CD4-positive, alpha-beta T cell (primary cell): ENCODE measurements at regions not wholly inside any gene's neighbourhood (a gene's known extent, or its start where the extent isn't known, plus 50 kb on each side); places are given as distances from the start of the nearest gene placed in this dataset.

Experiments
- ATAC-seq: fragments of 200-7000 bp; cut with Tn5 transposase; one replicate; pipeline ENCODE4 v1.10.0; 2022; ENCODE audit warnings: mild to moderate bottlenecking; ENCODE audit not compliant: poor library complexity
- CTCF ChIA-PET: fragments of 350-600 bp; sonication (Branson Sonifier 250); formaldehyde crosslinking; loops from one replicate; lab custom pipeline; 2021; ENCODE audit warnings: antibody characterized with exemption, inconsistent platforms; lab: Charles Lee
- POLR2A ChIA-PET: fragments of 350-600 bp; sonication (Branson Sonifier 250); formaldehyde crosslinking; loops from one replicate; lab custom pipeline; 2021; ENCODE audit warnings: antibody characterized with exemption, inconsistent platforms; lab: Charles Lee
- DNase-seq, 14 experiments: peaks; one replicate each; pipeline ENCODE4 v3.0.0-alpha.2; 2013 to 2020; ENCODE audit warnings: mixed read lengths in 2 of 14
- H3K27ac ChIP-seq, 2 donors: one replicate each; pipeline versions ENCODE4 v1.5.1 to v1.7.0; 2013; ENCODE audit warnings: low read length in 2 of 2, low read depth in 1 of 2, mild to moderate bottlenecking in 1 of 2
- H3K27me3 ChIP-seq, 2 experiments: 1 replicate in 1 of 2; 2 replicates in 1 of 2; pipeline versions ENCODE4 v1.6.1 to v1.7.0; 2013; ENCODE audit warnings: low read length in 2 of 2, control low read depth in 1 of 2, mild to moderate bottlenecking in 1 of 2, moderate library complexity in 1 of 2; ENCODE audit not compliant: insufficient read depth in 2 of 2, control insufficient read depth in 1 of 2
- H3K36me3 ChIP-seq: one replicate; pipeline ENCODE4 v1.6.1; 2013; ENCODE audit warnings: low read length, control low read depth; ENCODE audit not compliant: insufficient read depth
- H3K4me1 ChIP-seq: one replicate; pipeline ENCODE4 v1.6.1; 2013; ENCODE audit warnings: low read length, control low read depth; ENCODE audit not compliant: insufficient read depth
- H3K4me3 ChIP-seq: one replicate; pipeline ENCODE4 v1.5.1; 2013; ENCODE audit warnings: mild to moderate bottlenecking, low read length, moderate library complexity
- H3K9me3 ChIP-seq, 2 experiments: 1 replicate in 1 of 2; 2 replicates in 1 of 2; pipeline versions ENCODE4 v1.6.1 to v1.7.0; 2013; ENCODE audit warnings: low read length in 2 of 2, mild to moderate bottlenecking in 2 of 2, control low read depth in 1 of 2, moderate library complexity in 1 of 2; ENCODE audit not compliant: control insufficient read depth in 1 of 2, insufficient read depth in 1 of 2
- H3K27ac Mint-ChIP-seq: one replicate; pipeline ENCODE4 v1.8.0; 2020; ENCODE audit warnings: mixed read lengths
- H3K27me3 Mint-ChIP-seq: one replicate; pipeline ENCODE4 v1.8.0; 2021; ENCODE audit warnings: mixed read lengths
- H3K36me3 Mint-ChIP-seq: one replicate; pipeline ENCODE4 v1.8.0; 2021; ENCODE audit warnings: low read depth, mixed read lengths
- H3K4me1 Mint-ChIP-seq: one replicate; pipeline ENCODE4 v1.8.0; 2021; ENCODE audit warnings: low read depth, mixed read lengths
- H3K4me3 Mint-ChIP-seq: one replicate; pipeline ENCODE4 v1.8.0; 2020; ENCODE audit warnings: mild to moderate bottlenecking, mixed read lengths
- H3K9me3 Mint-ChIP-seq: one replicate; pipeline ENCODE4 v1.8.0; 2020; ENCODE audit warnings: mixed read lengths
- intact Hi-C, 2 experiments: fragments of 100-400 bp; cut with DNase I in 1 of 2; cut with micrococcal nuclease in 1 of 2; formaldehyde crosslinking; loops; one replicate each; pipeline versions ENCODE4 v1.15.1 to v1.9.0; 2023 to 2025; cut with DNase I, micrococcal nuclease
- TF ChIP-seq, protein P1 (sequence below): fragments of 200-600 bp; IDR thresholded peaks from one replicate; pipeline ENCODE4 v1.8.0; 2022; ENCODE audit warnings: antibody characterized with exemption, mild to moderate bottlenecking

DNA sequence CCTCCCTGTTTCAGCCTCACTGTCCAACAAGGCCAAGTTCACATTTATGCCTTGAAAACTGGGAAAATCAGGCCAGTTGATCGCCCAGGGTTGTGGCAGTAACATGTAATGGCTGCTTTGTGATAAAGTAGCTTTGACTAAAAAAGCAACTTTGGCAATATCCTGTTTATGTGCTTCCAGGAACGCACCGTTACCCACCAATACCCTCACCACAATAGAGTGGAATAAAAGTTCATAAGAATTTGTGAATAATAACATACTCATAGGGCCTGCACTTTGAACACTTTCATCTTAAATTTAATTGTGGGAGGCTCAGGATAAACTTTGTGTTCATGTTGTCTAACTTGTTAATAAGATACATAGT lies 80.7 kb upstream of the MAML3 start:
- H3K36me3 ChIP-seq = no peaks in the 10 kb centered on the region
- H3K9me3 ChIP-seq = no peaks in the 10 kb centered on the region
- CTCF ChIA-PET = interaction anchor here (1.4 kb wide), 1 partner anchor 9 kb away, joined by 4 read pairs; no protein-coding TSS in a partner anchor
- Mint-ChIP-seq H3K27me3 (no peaks in the 10 kb centered on the region), H3K36me3 (no peaks in the 10 kb centered on the region), H3K27ac (no peak overlapping the region), H3K4me3 (no peak overlapping the region), H3K4me1 (peaks cover 14% of the 10 kb centered on the region), H3K9me3 (no peaks in the 10 kb centered on the region)
- ATAC-seq (no peak), DNase-seq (no peak)
- intact Hi-C loops = no loop called here
- H3K4me1 ChIP-seq = peaks cover 5% of the 10 kb centered on the region
- no peak overlapping the region for H3K27ac ChIP-seq
- H3K27me3 ChIP-seq = peaks cover 0 to 4% of the 10 kb centered on the region in 2 experiments
- no peak overlapping the region for H3K4me3 ChIP-seq
- POLR2A ChIA-PET = interaction anchor here (0.7 to 1.3 kb wide), 2 partner anchors 25 to 81 kb away, joined by 3 read pairs; partner anchors contain the start of gene MAML3
- TF ChIP-seq, protein P1, sequence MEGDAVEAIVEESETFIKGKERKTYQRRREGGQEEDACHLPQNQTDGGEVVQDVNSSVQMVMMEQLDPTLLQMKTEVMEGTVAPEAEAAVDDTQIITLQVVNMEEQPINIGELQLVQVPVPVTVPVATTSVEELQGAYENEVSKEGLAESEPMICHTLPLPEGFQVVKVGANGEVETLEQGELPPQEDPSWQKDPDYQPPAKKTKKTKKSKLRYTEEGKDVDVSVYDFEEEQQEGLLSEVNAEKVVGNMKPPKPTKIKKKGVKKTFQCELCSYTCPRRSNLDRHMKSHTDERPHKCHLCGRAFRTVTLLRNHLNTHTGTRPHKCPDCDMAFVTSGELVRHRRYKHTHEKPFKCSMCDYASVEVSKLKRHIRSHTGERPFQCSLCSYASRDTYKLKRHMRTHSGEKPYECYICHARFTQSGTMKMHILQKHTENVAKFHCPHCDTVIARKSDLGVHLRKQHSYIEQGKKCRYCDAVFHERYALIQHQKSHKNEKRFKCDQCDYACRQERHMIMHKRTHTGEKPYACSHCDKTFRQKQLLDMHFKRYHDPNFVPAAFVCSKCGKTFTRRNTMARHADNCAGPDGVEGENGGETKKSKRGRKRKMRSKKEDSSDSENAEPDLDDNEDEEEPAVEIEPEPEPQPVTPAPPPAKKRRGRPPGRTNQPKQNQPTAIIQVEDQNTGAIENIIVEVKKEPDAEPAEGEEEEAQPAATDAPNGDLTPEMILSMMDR = no peak

DNA sequence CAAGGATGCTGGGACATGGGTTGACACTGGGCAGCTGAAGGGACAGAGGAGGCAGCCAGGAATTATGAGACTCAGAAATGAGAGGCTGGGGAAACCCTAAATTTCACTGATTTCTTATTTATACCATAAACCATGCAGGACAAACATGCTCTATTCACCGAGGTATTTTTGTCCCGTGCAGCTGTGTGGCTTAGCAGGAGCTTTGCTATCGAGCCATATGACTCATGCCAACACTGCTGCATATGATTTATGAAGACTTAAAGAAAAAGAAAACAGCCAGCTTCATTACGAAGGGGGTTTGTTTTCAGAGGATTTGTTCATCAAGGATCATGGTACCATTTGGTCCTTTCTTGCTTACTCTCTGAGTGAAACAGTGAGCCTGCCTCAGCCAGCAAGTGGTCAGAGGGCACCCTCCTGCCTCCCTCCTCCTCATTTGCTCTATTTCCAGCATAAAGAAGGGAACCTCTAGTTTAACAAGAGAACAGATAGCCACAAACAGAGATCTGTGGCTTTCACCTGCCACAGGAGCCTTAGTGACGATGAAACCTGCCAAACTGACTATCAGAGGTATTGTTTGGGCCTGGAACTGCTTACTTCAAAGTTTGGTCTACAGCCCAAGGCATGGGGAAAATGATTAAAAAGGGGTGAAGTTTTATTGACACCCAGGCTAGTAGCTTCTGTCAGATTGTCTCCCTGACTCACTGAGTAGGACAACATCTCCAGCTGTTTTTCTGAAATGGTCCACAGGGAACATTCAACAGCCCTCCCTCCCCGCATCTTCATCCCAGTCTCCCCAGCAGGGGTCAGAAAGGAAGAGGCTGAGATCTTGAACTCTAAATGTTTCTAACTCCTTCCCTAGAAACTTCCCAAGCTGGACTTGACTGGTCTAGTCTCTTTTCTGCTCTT lies 80.1 kb upstream of the MAML3 start:
- no peaks in the 10 kb centered on the region for H3K9me3 ChIP-seq

DNA sequence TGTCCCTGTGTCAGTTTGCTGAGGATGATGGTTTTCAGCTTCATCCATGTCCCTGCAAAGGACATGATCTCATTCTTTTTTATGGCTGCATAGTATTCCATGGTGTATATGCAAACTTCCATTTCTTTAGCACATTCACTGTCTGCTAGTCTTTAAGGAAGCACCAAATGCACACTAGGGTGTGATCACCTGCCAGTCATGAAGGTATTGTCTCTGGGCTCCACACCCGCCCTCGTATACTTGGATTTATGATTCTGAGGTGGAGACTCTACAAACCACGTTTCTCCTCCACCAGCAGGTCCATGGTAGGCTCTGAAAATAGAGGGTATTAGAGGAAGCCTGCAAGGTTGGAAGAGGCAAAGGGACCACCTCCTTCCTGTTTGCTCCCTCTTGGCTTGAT lies 75.9 kb upstream of the MAML3 start:
- Mint-ChIP-seq H3K36me3 (no peaks in the 10 kb centered on the region), H3K9me3 (no peaks in the 10 kb centered on the region), H3K27ac (no peak overlapping the region), H3K4me3 (no peak overlapping the region), H3K4me1 (peaks cover 10% of the 10 kb centered on the region), H3K27me3 (no peaks in the 10 kb centered on the region)
- ATAC-seq = no peak
- no peak for DNase-seq
- TF ChIP-seq, protein P1 = no peak
- Histone ChIP-seq H3K36me3 (no peaks in the 10 kb centered on the region), H3K27ac (no peak overlapping the region), H3K9me3 (no peaks in the 10 kb centered on the region), H3K4me1 (peaks cover 3% of the 10 kb centered on the region), H3K4me3 (no peak overlapping the region), H3K27me3 (peaks cover 0 to 4% of the 10 kb centered on the region in 2 experiments)
- intact Hi-C loops = no loop called here
- ChIA-PET CTCF (no interaction called here), POLR2A (no interaction called here)

More for the DNA sequence above, 80.1 kb upstream of the MAML3 start:
- Histone ChIP-seq H3K27ac (no peak overlapping the region), H3K4me3 (no peak overlapping the region), H3K4me1 (peaks cover 5% of the 10 kb centered on the region), H3K36me3 (no peaks in the 10 kb centered on the region), H3K27me3 (peaks cover 0 to 4% of the 10 kb centered on the region in 2 experiments)
- Mint-ChIP-seq H3K36me3 (no peaks in the 10 kb centered on the region), H3K27ac (no peak overlapping the region), H3K4me1 (peaks cover 14% of the 10 kb centered on the region), H3K4me3 (no peak overlapping the region), H3K27me3 (no peaks in the 10 kb centered on the region), H3K9me3 (no peaks in the 10 kb centered on the region)
- TF ChIP-seq, protein P1 = no peak
- ATAC-seq (no peak), DNase-seq (no peak)
- ChIA-PET CTCF (interaction anchor here (1.4 kb wide), 1 partner anchor 10 kb away, joined by 4 read pairs; no protein-coding TSS in a partner anchor), POLR2A (interaction anchor here (0.7 to 1.3 kb wide), 2 partner anchors 25 to 80 kb away, joined by 3 read pairs; partner anchors contain the start of gene MAML3)
- intact Hi-C loops = no loop called here
